HG03095 (cell line): ENCODE measurements at regions not wholly inside any gene's neighbourhood (a gene's known extent, or its start where the extent isn't known, plus 50 kb on each side); places are given as distances from the start of the nearest gene placed in this dataset.

ENCODE experiments used
- ATAC-seq: cut with Tn5 transposase; IDR thresholded peaks from one replicate; pipeline ENCODE4 v1.9.1; 2021; ENCODE audit warnings: moderate library complexity; ENCODE audit not compliant: unreplicated experiment

- no peak for ATAC-seq
These were observed 447.6 kb upstream of the PSMD7 start for GRCh38 chr16:73848993-73849392.

- no peak for ATAC-seq
These were observed 449.5 kb upstream of the PSMD7 start for GRCh38 chr16:73847090-73847489.

GRCh38 chr16:73846356-73846755, 450.3 kb upstream of the PSMD7 start:
- ATAC-seq, result no peak

DNA sequence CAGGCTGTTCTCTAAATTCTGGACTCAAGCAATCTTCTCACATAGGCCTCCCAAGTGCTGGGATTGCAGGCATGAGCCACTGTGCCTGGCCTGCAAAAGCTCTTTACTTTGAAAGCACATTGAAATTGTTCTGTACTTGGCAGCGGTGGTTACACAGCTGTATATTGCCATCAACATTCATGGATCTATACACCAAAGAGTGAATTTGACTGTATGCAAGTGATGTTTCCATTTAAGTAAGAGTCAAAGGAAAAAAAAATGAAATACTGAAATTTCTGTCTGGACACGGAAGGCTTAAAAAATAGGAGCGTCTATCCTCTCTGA, 450.6 kb upstream of the PSMD7 start:
- ATAC-seq, result no peak

GRCh38 chr16:73845238-73846006, 451.2 kb upstream of the PSMD7 start:
- no peak for ATAC-seq

- ATAC-seq, result no peak
These were observed 455.9 kb upstream of the PSMD7 start for GRCh38 chr16:73840728-73841127.

DNA sequence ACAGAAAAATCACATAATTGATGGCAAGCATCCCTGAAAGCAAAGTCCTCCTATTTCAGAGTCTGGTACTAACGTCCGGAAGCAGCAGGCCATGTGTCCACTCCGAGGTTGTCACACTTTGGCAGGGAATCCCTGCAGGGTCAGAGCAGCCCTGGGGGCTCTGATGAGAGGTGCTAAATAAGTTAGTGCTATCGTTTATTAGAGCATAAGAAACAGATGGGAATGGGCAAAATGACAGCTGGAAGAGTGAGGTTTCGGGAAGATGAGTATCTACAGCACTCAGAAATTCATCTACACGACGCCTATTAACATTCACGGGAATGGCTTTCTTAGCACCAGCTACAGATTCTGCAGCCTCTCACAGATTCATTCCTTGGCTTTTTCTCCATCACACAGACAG, 465.4 kb upstream of the PSMD7 start:
- ATAC-seq, result no peak

DNA sequence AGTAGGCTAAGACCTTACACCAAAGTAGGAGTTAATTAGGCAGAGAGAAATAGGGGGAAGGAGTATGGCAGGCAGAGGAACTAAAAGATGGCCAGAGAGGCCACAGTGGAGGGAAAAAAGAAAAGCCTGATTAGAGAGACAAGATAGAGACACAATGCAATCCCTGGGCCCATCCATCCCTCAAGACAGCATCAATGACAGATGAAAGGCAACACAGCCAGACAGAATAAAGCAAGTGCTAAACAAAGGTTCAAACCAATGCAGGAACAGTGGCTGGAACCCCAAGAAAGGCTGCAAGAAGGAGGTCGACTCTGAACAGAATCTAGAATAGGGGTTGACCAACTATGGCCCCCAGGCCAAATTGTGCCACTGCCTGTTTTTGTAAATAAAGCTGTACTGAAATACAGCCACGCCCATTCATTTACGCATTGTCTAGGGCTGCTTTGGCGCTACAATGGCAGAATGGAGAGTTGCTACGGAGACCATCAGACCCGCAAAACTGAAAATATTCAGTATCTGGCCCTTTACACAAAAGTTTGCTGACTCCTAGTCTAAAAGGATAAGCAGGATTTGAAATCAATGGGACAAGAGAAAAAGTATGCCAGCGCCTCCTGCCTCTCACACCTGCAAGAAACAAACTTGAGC, 473.3 kb upstream of the PSMD7 start:
- ATAC-seq, result no peak

GRCh38 chr16:73817526-73818324, 478.9 kb upstream of the PSMD7 start:
- no peak for ATAC-seq

DNA sequence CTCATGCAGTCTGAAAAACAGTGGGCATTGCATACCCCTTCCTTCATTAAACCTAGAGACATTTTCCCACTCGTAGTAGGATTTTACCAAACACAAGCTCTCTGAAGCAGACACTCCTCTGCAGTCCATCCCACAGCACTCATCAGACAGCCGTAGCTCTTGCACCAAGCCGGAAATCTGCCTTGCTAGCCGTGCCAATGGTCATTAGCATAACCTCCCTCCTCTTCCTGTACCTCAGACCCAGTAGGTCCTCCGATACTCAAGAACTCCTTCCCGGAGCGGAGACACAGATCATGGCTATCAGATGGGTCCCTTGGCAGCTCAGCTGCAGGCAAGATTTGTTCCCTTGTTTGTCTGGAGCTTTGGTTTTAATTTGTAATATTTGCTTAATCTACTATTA, 483.1 kb upstream of the PSMD7 start:
- ATAC-seq, result no peak

- no peak for ATAC-seq
These were observed 492.2 kb upstream of the PSMD7 start for GRCh38 chr16:73804456-73804855.

- ATAC-seq, result no peak
These were observed 498.1 kb upstream of the PSMD7 start for GRCh38 chr16:73798471-73798870.

GRCh38 chr16:73797115-73797514, 499.5 kb upstream of the PSMD7 start:
- ATAC-seq, result no peak

- ATAC-seq, result no peak
These were observed 500.4 kb upstream of the PSMD7 start for GRCh38 chr16:73796241-73796640.

DNA sequence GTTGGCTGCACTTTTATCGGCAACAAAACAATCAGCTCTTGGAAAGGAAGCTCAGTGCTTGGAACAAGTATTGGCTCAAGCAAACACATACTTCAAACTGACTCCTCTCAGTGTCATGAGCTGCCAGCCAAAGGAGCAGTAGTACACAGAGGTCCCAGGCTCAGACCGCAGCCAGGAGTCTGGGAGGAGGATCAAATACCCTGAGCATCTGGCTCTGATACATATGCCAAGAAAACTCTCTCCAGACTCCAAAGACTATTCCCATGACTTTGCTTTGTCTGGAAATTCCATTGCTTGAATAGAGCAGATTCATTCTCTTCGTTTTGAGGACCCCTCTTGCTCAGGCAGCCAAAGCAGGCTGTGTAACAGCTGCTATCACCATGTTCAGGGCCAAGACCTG, 501.6 kb upstream of the PSMD7 start:
- no peak for ATAC-seq

DNA sequence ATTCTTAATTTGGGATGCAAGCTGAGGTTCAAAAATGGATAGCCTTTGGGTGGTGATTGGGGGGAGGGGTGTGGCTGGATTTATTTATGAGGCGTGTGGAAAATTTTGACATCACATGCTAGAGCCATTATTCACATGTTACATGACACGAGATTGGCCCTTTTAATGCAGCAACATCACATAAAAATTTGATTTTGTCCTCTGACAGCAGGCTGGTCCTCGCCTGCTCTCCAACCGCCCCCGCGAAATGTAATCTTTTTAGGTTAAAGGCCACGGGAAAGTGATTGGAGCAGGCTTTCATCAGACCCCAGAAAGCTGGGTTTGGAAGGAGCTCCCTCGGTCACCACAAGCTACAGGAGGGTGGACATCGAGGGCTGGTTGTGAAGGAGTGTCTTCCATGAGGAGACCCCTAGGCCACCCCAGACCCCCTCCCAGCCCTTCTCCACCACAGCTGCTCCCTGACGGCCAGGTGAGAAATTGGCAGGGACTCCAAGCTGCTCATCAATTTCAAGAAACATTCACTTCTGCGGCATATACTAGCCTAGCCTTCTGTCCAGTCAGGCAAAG, 502.7 kb upstream of the PSMD7 start:
- ATAC-seq, result no peak

DNA sequence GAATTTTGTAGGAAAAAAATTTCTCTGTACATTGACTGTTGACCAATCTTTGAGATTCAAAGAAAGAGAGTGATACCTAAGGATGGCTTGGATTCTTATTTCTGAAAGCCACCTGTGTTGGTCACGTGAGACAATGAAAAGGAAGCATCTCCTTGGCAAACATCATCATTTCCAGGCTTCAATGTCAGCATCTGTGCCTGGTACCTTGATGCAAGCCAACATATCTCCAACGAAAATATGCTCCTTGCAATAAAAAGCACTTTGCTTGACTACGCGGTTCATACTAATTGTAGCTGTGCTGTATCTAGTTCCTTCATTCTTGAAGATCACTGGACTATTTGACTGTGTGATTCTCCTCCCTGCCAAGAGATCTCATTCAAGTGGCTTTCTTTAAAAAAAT, 503.4 kb upstream of the PSMD7 start:
- no peak for ATAC-seq

GRCh38 chr16:73792199-73793020, 504.2 kb upstream of the PSMD7 start:
- ATAC-seq, result no peak

GRCh38 chr16:73781297-73781696, 515.3 kb upstream of the PSMD7 start:
- no peak for ATAC-seq

- ATAC-seq, result no peak
These were observed 517.7 kb upstream of the PSMD7 start for GRCh38 chr16:73778887-73779286.

DNA sequence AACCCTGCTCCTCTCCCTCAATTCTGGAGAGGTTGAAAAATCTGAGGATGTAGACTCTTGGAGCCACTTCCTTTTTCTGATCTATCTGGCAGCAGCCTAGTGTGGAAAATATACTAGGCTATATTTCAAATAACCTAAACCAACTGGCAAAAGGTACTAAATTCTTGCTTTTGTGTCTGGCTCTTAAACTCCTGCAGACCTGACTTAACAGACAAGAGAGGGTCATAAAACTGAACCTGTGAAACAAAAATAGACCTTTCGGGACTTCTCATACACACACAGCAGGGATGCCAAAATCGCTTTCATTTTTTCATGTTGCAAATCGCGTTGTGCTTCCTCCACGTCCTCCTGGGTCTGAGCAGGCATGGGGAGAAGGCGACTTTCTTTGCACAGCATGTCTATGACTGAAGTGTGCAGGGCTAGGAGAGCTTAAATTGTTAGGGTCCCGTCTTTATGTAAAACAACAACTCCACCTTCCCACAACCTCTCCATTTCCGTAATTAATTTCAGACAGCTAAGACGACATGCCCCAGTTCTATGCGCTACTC, 520.7 kb upstream of the PSMD7 start:
- ATAC-seq, result no peak
